GM12878 (cell line): ENCODE measurements at regions not wholly inside any gene's neighbourhood (a gene's known extent, or its start where the extent isn't known, plus 50 kb on each side); places are given as distances from the start of the nearest gene placed in this dataset.

Experiments
- ATAC-seq: fragments of 200-7000 bp; cut with Tn5 transposase; 3 replicates; pipeline ENCODE4 v1.9.1; 2020; ENCODE audit warnings: mild to moderate bottlenecking, moderate library complexity
- BruUV-seq: library from RNA; stranded (reverse); fragments of 400-500 nt; replicated peaks from 2 replicates; lab custom pipeline; 2021; lab: Mats Ljungman, UMichigan
- CTCF ChIA-PET: fragments of 300-600 bp; sonication (Branson Sonifier 250); formaldehyde crosslinking; extraction: SDS; loops from one replicate; lab custom pipeline; 2021; ENCODE audit warnings: inconsistent platforms; lab: Yijun Ruan, JAX
- POLR2A ChIA-PET: fragments of 350-600 bp; formaldehyde crosslinking; extraction: SDS; loops from one replicate; lab custom pipeline; 2021; ENCODE audit warnings: inconsistent platforms; lab: Charles Lee
- RAD21 ChIA-PET: fragments of 300-600 bp; sonication (Branson Sonifier 250); formaldehyde crosslinking; loops from one replicate; lab custom pipeline; 2023; ENCODE audit warnings: antibody characterized with exemption; ENCODE audit not compliant: unreplicated experiment; lab: Charles Lee
- SMC1A ChIA-PET: fragments of 300-600 bp; sonication (Branson Sonifier 250); formaldehyde crosslinking; loops from one replicate; lab custom pipeline; 2023; ENCODE audit not compliant: unreplicated experiment, uncharacterized antibody; lab: Charles Lee
- DNase-seq: peaks from one replicate; pipeline ENCODE4 v3.0.0-alpha.2; 2011; ENCODE audit warnings: low read depth, low spot score
- FAIRE-seq: peaks from 3 replicates; lab custom pipeline; 2011; peaks lifted over from hg19 to GRCh38; lab: Jason Lieb, UNC
- H2AFZ ChIP-seq: 2 replicates; pipeline ENCODE4 v1.6.0; 2011; ENCODE audit warnings: low read depth, low read length, control low read depth; ENCODE audit not compliant: control insufficient read depth
- H3K27ac ChIP-seq: 2 replicates; pipeline ENCODE4 v1.5.1; 2011; ENCODE audit warnings: control low read depth; ENCODE audit not compliant: control insufficient read depth, insufficient read depth
- H3K27me3 ChIP-seq, 2 experiments: replicated peaks in 1 of 2; 2 replicates each; pipeline versions ENCODE4 v1.6.0 to v1.6.1; 2011; ENCODE audit warnings: low read length in 1 of 2; ENCODE audit not compliant: control insufficient read depth in 2 of 2, insufficient read depth in 2 of 2
- H3K36me3 ChIP-seq, 2 experiments: 2 replicates each; pipeline ENCODE4 v1.5.1; 2011; ENCODE audit warnings: low read length in 1 of 2; ENCODE audit not compliant: control insufficient read depth in 2 of 2, insufficient read depth in 2 of 2
- H3K4me1 ChIP-seq: 2 replicates; pipeline ENCODE4 v1.6.1; 2011; ENCODE audit warnings: mild to moderate bottlenecking, low read length, moderate library complexity, mixed read lengths; ENCODE audit not compliant: control insufficient read depth, insufficient read depth
- H3K4me2 ChIP-seq: 2 replicates; pipeline ENCODE4 v1.6.0; 2011; ENCODE audit warnings: control low read depth; ENCODE audit not compliant: control insufficient read depth, insufficient read depth
- H3K4me3 ChIP-seq: fragments of 200-600 bp; sonication (generic); 2 replicates; pipeline ENCODE4 v1.5.1; 2016
- H3K79me2 ChIP-seq: 2 replicates; pipeline ENCODE4 v1.6.0; 2011; ENCODE audit warnings: low read length; ENCODE audit not compliant: control insufficient read depth, insufficient read depth
- H3K9ac ChIP-seq: 2 replicates; pipeline ENCODE4 v1.8.0; 2011; ENCODE audit warnings: low read length, control low read depth, mixed read lengths; ENCODE audit not compliant: control insufficient read depth, insufficient read depth
- H3K9me3 ChIP-seq: replicated peaks from 3 replicates; pipeline ENCODE4 v1.5.1; 2011; ENCODE audit warnings: mild to moderate bottlenecking, low read length; ENCODE audit not compliant: control insufficient read depth, insufficient read depth
- H4K20me1 ChIP-seq: 2 replicates; pipeline ENCODE4 v1.6.0; 2011; ENCODE audit not compliant: control insufficient read depth, insufficient read depth
- ASH2L ChIP-seq: fragments of 300-600, 200-600 bp; sonication (generic); IDR thresholded peaks from 2 replicates; pipeline ENCODE4 v1.6.1; 2017; ENCODE audit warnings: low read depth, mild to moderate bottlenecking, borderline replicate concordance
- ATF7 ChIP-seq: fragments of 450-650 bp; IDR thresholded peaks from 2 replicates; pipeline ENCODE4 v1.6.1; 2016; ENCODE audit warnings: low read depth, mild to moderate bottlenecking
- BHLHE40 ChIP-seq, 2 experiments: fragments of 450-650 bp in 1 of 2; IDR thresholded peaks; 2 replicates each; pipeline ENCODE4 v1.6.1; 2011 to 2017; ENCODE audit warnings: low read depth in 2 of 2, borderline replicate concordance in 1 of 2, improper control_type of control experiment in 1 of 2, low read length in 1 of 2, mild to moderate bottlenecking in 1 of 2
- CBX3 ChIP-seq: fragments of 200-600 bp; sonication (generic); IDR thresholded peaks from 2 replicates; pipeline ENCODE4 v1.6.1; 2016; ENCODE audit warnings: low read depth, borderline replicate concordance
- EP300 ChIP-seq, 2 experiments: fragments of 150-350 bp in 1 of 2; IDR thresholded peaks; 2 replicates each; pipeline ENCODE4 v1.6.1; 2011 to 2012; ENCODE audit warnings: low read depth in 2 of 2, low read length in 2 of 2, borderline replicate concordance in 1 of 2, improper control_type of control experiment in 1 of 2, inconsistent platforms in 1 of 2; ENCODE audit not compliant: control insufficient read depth in 1 of 2
- IKZF1 ChIP-seq: fragments of 450-650 bp; conservative IDR thresholded peaks from 2 replicates; pipeline ENCODE4 v1.6.1; 2017; ENCODE audit warnings: antibody characterized with exemption, mild to moderate bottlenecking
- KLF5 ChIP-seq: fragments of 450-650 bp; IDR thresholded peaks from 2 replicates; pipeline ENCODE4 v1.6.1; 2014; ENCODE audit warnings: mild to moderate bottlenecking; ENCODE audit not compliant: partially characterized antibody
- NBN ChIP-seq: fragments of 450-650 bp; IDR thresholded peaks from 2 replicates; pipeline ENCODE4 v1.6.1; 2016
- NFIC ChIP-seq: IDR thresholded peaks from 2 replicates; pipeline ENCODE4 v1.6.1; 2012; ENCODE audit warnings: low read depth, mild to moderate bottlenecking, inconsistent platforms, low read length, moderate library complexity
- PAX8 ChIP-seq: fragments of 450-650 bp; IDR thresholded peaks from 2 replicates; pipeline ENCODE4 v1.6.1; 2017; ENCODE audit warnings: mild to moderate bottlenecking, moderate library complexity
- SIN3A ChIP-seq: IDR thresholded peaks from 2 replicates; pipeline ENCODE4 v1.6.1; 2012; ENCODE audit warnings: low read depth, low read length, improper control_type of control experiment
- SREBF1 ChIP-seq: IDR thresholded peaks from 2 replicates; pipeline ENCODE4 v1.6.1; 2012; ENCODE audit warnings: mild to moderate bottlenecking, low read length
- STAT1 ChIP-seq: fragments of 450-650 bp; conservative IDR thresholded peaks from 2 replicates; pipeline ENCODE4 v1.6.1; 2014; ENCODE audit warnings: antibody characterized with exemption, mild to moderate bottlenecking
- ZBED1 ChIP-seq: IDR thresholded peaks from 2 replicates; pipeline ENCODE4 v1.6.1; 2016; ENCODE audit warnings: borderline replicate concordance
- ZNF207 ChIP-seq: fragments of 450-650 bp; IDR thresholded peaks from 2 replicates; pipeline ENCODE4 v1.6.1; 2014; ENCODE audit warnings: antibody characterized with exemption, mild to moderate bottlenecking, borderline replicate concordance
- ZNF384 ChIP-seq: IDR thresholded peaks from 2 replicates; pipeline ENCODE4 v1.6.1; 2012; ENCODE audit warnings: low read depth, mild to moderate bottlenecking, low read length, improper control_type of control experiment, borderline replicate concordance
- WGBS: methylation state at CpG from one replicate; pipeline ENCODE4 v1.1.6; 2016; ENCODE audit warnings: low lambda C conversion rate; ENCODE audit not compliant: insufficient replicate concordance, insufficient coverage; ENCODE audit errors: missing lambda C conversion rate; 5-methylcytosine and 5-hydroxymethylcytosine counted together
- in situ Hi-C: fragments of 300-500 bp; cut with MboI; formaldehyde crosslinking; loops from 9 replicates; pipeline ENCODE4 v1.14.3; 2018; ENCODE audit warnings: mixed read lengths
- intact Hi-C: fragments of 100-400 bp; cut with micrococcal nuclease; formaldehyde crosslinking; loops from one replicate; pipeline ENCODE4 v1.14.2; 2022; ENCODE audit not compliant: unreplicated experiment
- TF ChIP-seq, protein P1 (sequence below): fragments of 450-650 bp; IDR thresholded peaks from 2 replicates; pipeline ENCODE4 v1.6.1; 2017; ENCODE audit warnings: mild to moderate bottlenecking, low read depth, inconsistent platforms; ENCODE audit not compliant: poor library complexity, severe bottlenecking

DNA sequence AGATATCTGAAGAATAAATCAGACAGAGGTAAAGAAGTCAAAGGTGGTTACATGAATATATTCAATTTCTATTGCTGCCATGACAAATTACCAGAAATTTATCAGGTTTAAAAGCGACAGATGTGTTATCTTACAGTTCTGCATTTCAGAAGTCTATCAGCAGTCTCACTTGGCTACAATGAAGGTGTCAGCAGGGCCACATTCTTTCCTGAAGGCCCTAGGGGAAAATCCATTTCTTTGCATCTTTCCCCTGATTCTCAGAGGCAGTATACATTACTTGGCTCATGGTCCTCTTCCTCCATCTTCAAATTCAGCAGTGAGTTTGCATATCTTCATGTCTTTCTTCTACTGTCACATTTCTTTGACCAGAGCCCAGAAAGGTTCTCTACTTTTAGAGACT lies 145.8 kb upstream of the GULP1 start:
- DNase-seq (no peak), FAIRE-seq (no peak), ATAC-seq (no peak)
- H2AFZ ChIP-seq: no peak overlapping the region
- no peaks in the 10 kb centered on the region for H3K9me3 ChIP-seq
- no peaks in the 10 kb centered on the region for H3K79me2 ChIP-seq
- ChIA-PET CTCF (no interaction called here), SMC1A (interaction anchor here (1.6 kb wide), 1 partner anchor 231 kb away, joined by 3 read pairs; no protein-coding TSS in a partner anchor), POLR2A (no interaction called here), RAD21 (no interaction called here)
- no peak overlapping the region for H3K4me3 ChIP-seq
- H3K4me2 ChIP-seq: no peak overlapping the region
- H3K27me3 ChIP-seq: no peaks in the 10 kb centered on the region
- no TSS peak for BruUV-seq
- no peaks in the 10 kb centered on the region for H4K20me1 ChIP-seq
- TF ChIP-seq EP300 (IDR thresholded peaks at IDR 0.05; ENCODE audit: borderline replicate concordance in 1 of 2, control insufficient read depth in 1 of 2, low read depth in 2 of 2, low read length in 2 of 2) (no peak), KLF5 (no peak), ZNF207 (no peak), ASH2L (no peak), ZBED1 (no peak), ATF7 (no peak), STAT1 (no peak), ZNF384 (no peak), BHLHE40 (IDR thresholded peaks at IDR 0.05; ENCODE audit: borderline replicate concordance in 1 of 2, low read depth in 2 of 2, low read length in 1 of 2) (no peak), SREBF1 (no peak), PAX8 (no peak), NBN (no peak), CBX3 (no peak), SIN3A (no peak), NFIC (no peak), IKZF1 (no peak)
- TF ChIP-seq, protein P1, sequence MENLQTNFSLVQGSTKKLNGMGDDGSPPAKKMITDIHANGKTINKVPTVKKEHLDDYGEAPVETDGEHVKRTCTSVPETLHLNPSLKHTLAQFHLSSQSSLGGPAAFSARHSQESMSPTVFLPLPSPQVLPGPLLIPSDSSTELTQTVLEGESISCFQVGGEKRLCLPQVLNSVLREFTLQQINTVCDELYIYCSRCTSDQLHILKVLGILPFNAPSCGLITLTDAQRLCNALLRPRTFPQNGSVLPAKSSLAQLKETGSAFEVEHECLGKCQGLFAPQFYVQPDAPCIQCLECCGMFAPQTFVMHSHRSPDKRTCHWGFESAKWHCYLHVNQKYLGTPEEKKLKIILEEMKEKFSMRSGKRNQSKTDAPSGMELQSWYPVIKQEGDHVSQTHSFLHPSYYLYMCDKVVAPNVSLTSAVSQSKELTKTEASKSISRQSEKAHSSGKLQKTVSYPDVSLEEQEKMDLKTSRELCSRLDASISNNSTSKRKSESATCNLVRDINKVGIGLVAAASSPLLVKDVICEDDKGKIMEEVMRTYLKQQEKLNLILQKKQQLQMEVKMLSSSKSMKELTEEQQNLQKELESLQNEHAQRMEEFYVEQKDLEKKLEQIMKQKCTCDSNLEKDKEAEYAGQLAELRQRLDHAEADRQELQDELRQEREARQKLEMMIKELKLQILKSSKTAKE: no peak
- 0% methylated on average over 1 of the region's 1 CpG for WGBS
- intact Hi-C loops (no loop called here), in situ Hi-C loops (no loop called here)
- H3K4me1 ChIP-seq: no peaks in the 10 kb centered on the region
- H3K9ac ChIP-seq: no peak overlapping the region
- H3K36me3 ChIP-seq: no peaks in the 10 kb centered on the region
- H3K27ac ChIP-seq: no peak overlapping the region
